HepG2 (cell line): ENCODE measurements at regions not wholly inside any gene's neighbourhood (a gene's known extent, or its start where the extent isn't known, plus 50 kb on each side); places are given as distances from the start of the nearest gene placed in this dataset.

Experiments used
- KDM5A ChIP-seq: fragments of 200-600 bp; sonication (generic); IDR thresholded peaks from 2 replicates; pipeline ENCODE4 v1.7.0; 2018; ENCODE audit warnings: antibody characterized with exemption, mild to moderate bottlenecking, low read length, borderline replicate concordance
- SP4 ChIP-seq: sonication (generic); formaldehyde crosslinking; IDR thresholded peaks from 2 replicates; pipeline ENCODE4 v1.8.1; 2023; ENCODE audit warnings: mild to moderate bottlenecking, missing genetic modification reagents
- ZMAT5 ChIP-seq: sonication (generic); formaldehyde crosslinking; IDR thresholded peaks from 2 replicates; pipeline ENCODE4 v1.5.0; 2020; ENCODE audit warnings: mild to moderate bottlenecking, low read depth, missing genetic modification reagents, borderline replicate concordance
- TF ChIP-seq, protein P1 (sequence below): sonication (generic); formaldehyde crosslinking; IDR thresholded peaks from 2 replicates; pipeline ENCODE4 v1.4.0; 2020; ENCODE audit warnings: missing genetic modification reagents

- TF ChIP-seq KDM5A (no peak), SP4 (CRISPR knock-in tag) (no peak), ZMAT5 (CRISPR knock-in tag) (no peak)
- TF ChIP-seq, protein P1, sequence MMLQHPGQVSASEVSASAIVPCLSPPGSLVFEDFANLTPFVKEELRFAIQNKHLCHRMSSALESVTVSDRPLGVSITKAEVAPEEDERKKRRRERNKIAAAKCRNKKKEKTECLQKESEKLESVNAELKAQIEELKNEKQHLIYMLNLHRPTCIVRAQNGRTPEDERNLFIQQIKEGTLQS = no peak
Measured at GRCh38 chr2:224160917-224161316, 121.8 kb upstream of the SERPINE2 start.
